ENCODE measurements at regions not wholly inside any gene's neighbourhood (a gene's known extent, or its start where the extent isn't known, plus 50 kb on each side); places are given as distances from the start of the nearest gene placed in this dataset.

- Mint-ChIP-seq H3K4me3 (no peak overlapping the region), H3K9me3 (ENCODE audit: insufficient read depth) (peaks cover 6% of the 10 kb centered on the region), H3K27ac (no peak overlapping the region), H3K4me1 (no peaks in the 10 kb centered on the region), H3K27me3 (no peaks in the 10 kb centered on the region)
- no peaks in the 10 kb centered on the region for H4K20me1 ChIP-seq (ENCODE audit: control insufficient read depth, insufficient read depth, low read length, poor library complexity, severe bottlenecking)
- CTCF ChIA-PET = no interaction called here
- H3K4me2 ChIP-seq (replicated peaks; ENCODE audit: low read depth, low read length, poor library complexity, severe bottlenecking) = no peak overlapping the region
- no peaks in the 10 kb centered on the region for H3K36me3 ChIP-seq (replicated peaks in 1 of 2; ENCODE audit: control extremely low read depth in 1 of 2, control insufficient read depth in 1 of 2, extremely low read depth in 1 of 2, insufficient read depth in 2 of 2, low read length in 1 of 2)
- no peak overlapping the region for H3K27ac ChIP-seq (ENCODE audit: low read length in 2 of 2)
- H3K79me2 ChIP-seq (ENCODE audit: control insufficient read depth, insufficient read depth, low read length) = no peaks in the 10 kb centered on the region
- no peak overlapping the region for H2AFZ ChIP-seq (ENCODE audit: insufficient read depth, low read depth, low read length, poor library complexity, severe bottlenecking)
- ATAC-seq (ENCODE audit: low read depth) (no peak), DNase-seq (no peak)
- no peak overlapping the region for H3K4me3 ChIP-seq (ENCODE audit: control extremely low read depth in 1 of 5, extremely low read depth in 1 of 5, insufficient read depth in 1 of 5, low read depth in 2 of 5, low read length in 4 of 5)
- no peaks in the 10 kb centered on the region for H3K4me1 ChIP-seq (ENCODE audit: control insufficient read depth in 2 of 2, insufficient read depth in 2 of 2, low read length in 2 of 2)
- POLR2A ChIA-PET = no interaction called here
- intact Hi-C loops (cut with micrococcal nuclease) = no loop called here
- no peaks in the 10 kb centered on the region for H3K9me3 ChIP-seq (ENCODE audit: control extremely low read depth in 1 of 3, control insufficient read depth in 2 of 3, insufficient read depth in 1 of 3, low read length in 2 of 3)
- no peaks in the 10 kb centered on the region for H3K27me3 ChIP-seq (replicated peaks in 1 of 4; ENCODE audit: control extremely low read depth in 1 of 4, control insufficient read depth in 3 of 4, insufficient read depth in 4 of 4, low read length in 3 of 4)
- no peak overlapping the region for H3K9ac ChIP-seq (ENCODE audit: low read length)
- no peak for TF ChIP-seq EZH2 (IDR thresholded peaks at IDR 0.05; ENCODE audit: borderline replicate concordance, insufficient read depth, low read depth, low read length, poor library complexity, severe bottlenecking)
- TF ChIP-seq, protein P1, sequence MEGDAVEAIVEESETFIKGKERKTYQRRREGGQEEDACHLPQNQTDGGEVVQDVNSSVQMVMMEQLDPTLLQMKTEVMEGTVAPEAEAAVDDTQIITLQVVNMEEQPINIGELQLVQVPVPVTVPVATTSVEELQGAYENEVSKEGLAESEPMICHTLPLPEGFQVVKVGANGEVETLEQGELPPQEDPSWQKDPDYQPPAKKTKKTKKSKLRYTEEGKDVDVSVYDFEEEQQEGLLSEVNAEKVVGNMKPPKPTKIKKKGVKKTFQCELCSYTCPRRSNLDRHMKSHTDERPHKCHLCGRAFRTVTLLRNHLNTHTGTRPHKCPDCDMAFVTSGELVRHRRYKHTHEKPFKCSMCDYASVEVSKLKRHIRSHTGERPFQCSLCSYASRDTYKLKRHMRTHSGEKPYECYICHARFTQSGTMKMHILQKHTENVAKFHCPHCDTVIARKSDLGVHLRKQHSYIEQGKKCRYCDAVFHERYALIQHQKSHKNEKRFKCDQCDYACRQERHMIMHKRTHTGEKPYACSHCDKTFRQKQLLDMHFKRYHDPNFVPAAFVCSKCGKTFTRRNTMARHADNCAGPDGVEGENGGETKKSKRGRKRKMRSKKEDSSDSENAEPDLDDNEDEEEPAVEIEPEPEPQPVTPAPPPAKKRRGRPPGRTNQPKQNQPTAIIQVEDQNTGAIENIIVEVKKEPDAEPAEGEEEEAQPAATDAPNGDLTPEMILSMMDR (IDR thresholded peaks at IDR 0.05) = no peak
- 83% methylated on average over 2 of the region's 2 CpGs for WGBS (ENCODE audit: insufficient coverage)
Observed at GRCh38 chr2:66192888-66193287, 242.0 kb upstream of the MEIS1 start.

- Histone ChIP-seq H2AFZ (ENCODE audit: insufficient read depth, low read depth, low read length, poor library complexity, severe bottlenecking) (no peak overlapping the region), H3K36me3 (replicated peaks in 1 of 2; ENCODE audit: control extremely low read depth in 1 of 2, control insufficient read depth in 1 of 2, extremely low read depth in 1 of 2, insufficient read depth in 2 of 2, low read length in 1 of 2) (no peaks in the 10 kb centered on the region), H3K9ac (ENCODE audit: low read length) (no peak overlapping the region), H4K20me1 (ENCODE audit: control insufficient read depth, insufficient read depth, low read length, poor library complexity, severe bottlenecking) (no peaks in the 10 kb centered on the region), H3K79me2 (ENCODE audit: control insufficient read depth, insufficient read depth, low read length) (no peaks in the 10 kb centered on the region), H3K4me2 (replicated peaks; ENCODE audit: low read depth, low read length, poor library complexity, severe bottlenecking) (no peak overlapping the region), H3K27ac (ENCODE audit: low read length in 2 of 2) (no peak overlapping the region), H3K9me3 (ENCODE audit: control extremely low read depth in 1 of 3, control insufficient read depth in 2 of 3, insufficient read depth in 1 of 3, low read length in 2 of 3) (no peaks in the 10 kb centered on the region), H3K4me3 (ENCODE audit: control extremely low read depth in 1 of 5, extremely low read depth in 1 of 5, insufficient read depth in 1 of 5, low read depth in 2 of 5, low read length in 4 of 5) (no peak overlapping the region), H3K27me3 (replicated peaks in 1 of 4; ENCODE audit: control extremely low read depth in 1 of 4, control insufficient read depth in 3 of 4, insufficient read depth in 4 of 4, low read length in 3 of 4) (no peaks in the 10 kb centered on the region), H3K4me1 (ENCODE audit: control insufficient read depth in 2 of 2, insufficient read depth in 2 of 2, low read length in 2 of 2) (no peaks in the 10 kb centered on the region)
- Mint-ChIP-seq H3K27me3 (no peaks in the 10 kb centered on the region), H3K4me3 (no peak overlapping the region), H3K27ac (no peak overlapping the region), H3K4me1 (no peaks in the 10 kb centered on the region), H3K9me3 (ENCODE audit: insufficient read depth) (peaks cover 3% of the 10 kb centered on the region)
- WGBS (ENCODE audit: insufficient coverage) = no CpG with 5 or more reads among the region's 1 CpG
- POLR2A ChIA-PET = no interaction called here
- CTCF ChIA-PET = no interaction called here
- ATAC-seq (ENCODE audit: low read depth) = no peak
- DNase-seq = no peak
- intact Hi-C loops (cut with micrococcal nuclease) = no loop called here
- TF ChIP-seq, protein P1 (IDR thresholded peaks at IDR 0.05) = no peak
- TF ChIP-seq EZH2 (IDR thresholded peaks at IDR 0.05; ENCODE audit: borderline replicate concordance, insufficient read depth, low read depth, low read length, poor library complexity, severe bottlenecking) = no peak
Observed at GRCh38 chr2:66191311-66191710, 243.6 kb upstream of the MEIS1 start.

Measured in B cell (primary cell).